ENCODE measurements at regions not wholly inside any gene's neighbourhood (a gene's known extent, or its start where the extent isn't known, plus 50 kb on each side); places are given as distances from the start of the nearest gene placed in this dataset.

DNA sequence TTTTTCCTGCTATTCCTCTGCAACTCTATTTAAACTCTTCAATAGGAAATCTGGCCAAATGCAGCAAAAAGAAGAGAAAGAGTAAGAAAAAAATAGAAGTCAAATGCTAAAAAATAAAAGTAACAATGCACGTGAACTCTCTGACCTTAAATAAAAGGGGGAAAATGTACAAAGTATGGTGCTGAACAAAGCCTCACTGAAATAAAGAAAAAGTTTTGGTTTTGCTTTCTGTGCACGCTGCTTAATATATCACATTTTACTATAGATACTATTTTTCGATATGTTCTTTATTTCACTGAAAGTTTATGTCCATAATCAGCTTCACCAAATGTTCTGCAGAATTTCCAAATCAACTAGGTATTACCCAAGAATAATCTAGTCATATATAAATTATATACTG, 396.3 kb downstream of the CBLN2 start:
- TF ChIP-seq, protein P1, sequence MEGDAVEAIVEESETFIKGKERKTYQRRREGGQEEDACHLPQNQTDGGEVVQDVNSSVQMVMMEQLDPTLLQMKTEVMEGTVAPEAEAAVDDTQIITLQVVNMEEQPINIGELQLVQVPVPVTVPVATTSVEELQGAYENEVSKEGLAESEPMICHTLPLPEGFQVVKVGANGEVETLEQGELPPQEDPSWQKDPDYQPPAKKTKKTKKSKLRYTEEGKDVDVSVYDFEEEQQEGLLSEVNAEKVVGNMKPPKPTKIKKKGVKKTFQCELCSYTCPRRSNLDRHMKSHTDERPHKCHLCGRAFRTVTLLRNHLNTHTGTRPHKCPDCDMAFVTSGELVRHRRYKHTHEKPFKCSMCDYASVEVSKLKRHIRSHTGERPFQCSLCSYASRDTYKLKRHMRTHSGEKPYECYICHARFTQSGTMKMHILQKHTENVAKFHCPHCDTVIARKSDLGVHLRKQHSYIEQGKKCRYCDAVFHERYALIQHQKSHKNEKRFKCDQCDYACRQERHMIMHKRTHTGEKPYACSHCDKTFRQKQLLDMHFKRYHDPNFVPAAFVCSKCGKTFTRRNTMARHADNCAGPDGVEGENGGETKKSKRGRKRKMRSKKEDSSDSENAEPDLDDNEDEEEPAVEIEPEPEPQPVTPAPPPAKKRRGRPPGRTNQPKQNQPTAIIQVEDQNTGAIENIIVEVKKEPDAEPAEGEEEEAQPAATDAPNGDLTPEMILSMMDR (IDR thresholded peaks at IDR 0.05), result no peak
- no peak for TF ChIP-seq POLR2A (IDR thresholded peaks at IDR 0.05)

All from tibial nerve (tissue), 3 donors.